ENCODE measurements at regions not wholly inside any gene's neighbourhood (a gene's known extent, or its start where the extent isn't known, plus 50 kb on each side); places are given as distances from the start of the nearest gene placed in this dataset.

DNA sequence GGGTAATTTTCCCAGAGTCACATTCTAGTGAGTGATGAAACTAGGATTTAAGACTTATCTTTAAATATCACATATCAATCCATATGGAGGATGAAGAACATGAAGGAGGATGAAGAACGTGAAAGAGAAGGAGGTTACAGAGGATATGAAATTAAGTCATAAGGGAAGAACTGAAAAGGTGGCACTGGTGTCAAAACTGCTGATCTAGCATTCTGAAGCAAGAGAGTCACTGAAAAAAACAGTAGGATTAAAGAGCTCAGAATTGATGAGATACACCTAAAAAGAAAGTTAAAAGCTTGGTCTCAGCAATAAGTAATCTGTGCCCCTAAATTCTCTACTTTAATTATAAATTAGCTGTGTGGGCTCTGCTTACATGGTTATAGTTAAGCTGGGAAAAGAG, 156.5 kb downstream of the KCTD12 start:
- H3K9me2 ChIP-seq (ENCODE audit: insufficient read depth): no peaks in the 10 kb centered on the region
- H3K4me2 ChIP-seq (ENCODE audit: unreplicated experiment): no peak overlapping the region
- WGBS, 2 experiments (ENCODE audit: low coverage in 1 of 2, low lambda C conversion rate in 2 of 2, missing lambda C conversion rate in 2 of 2): 77 to 86% methylated on average over 1 of the region's 1 CpG
- H3K27me3 ChIP-seq (replicated peaks; ENCODE audit: insufficient read depth): no peaks in the 10 kb centered on the region
- in situ Hi-C loops (cut with MboI): no loop called here
- no peaks in the 10 kb centered on the region for H3K79me2 ChIP-seq (ENCODE audit: insufficient read depth)
- H3K27ac ChIP-seq: no peak overlapping the region
- no peaks in the 10 kb centered on the region for H4K20me1 ChIP-seq (ENCODE audit: insufficient read depth)
- H3K4me1 ChIP-seq (ENCODE audit: insufficient read depth): peaks cover 13% of the 10 kb centered on the region
- no peak overlapping the region for H3K9ac ChIP-seq
- H3K4me3 ChIP-seq: no peak overlapping the region
- H2AFZ ChIP-seq: no peak overlapping the region
- DNase-seq: no peak
- H3F3A ChIP-seq (ENCODE audit: insufficient read depth): peaks cover 12% of the 10 kb centered on the region
- H3K36me3 ChIP-seq (ENCODE audit: low read depth): no peaks in the 10 kb centered on the region
- no peaks in the 10 kb centered on the region for H3K9me3 ChIP-seq (ENCODE audit: low read depth)
- TF ChIP-seq EZH2 (IDR thresholded peaks at IDR 0.05; ENCODE audit: insufficient read depth, poor library complexity, severe bottlenecking) (no peak), EZH2phosphoT487 (IDR thresholded peaks at IDR 0.05; ENCODE audit: insufficient read depth, low read depth) (no peak)

DNA sequence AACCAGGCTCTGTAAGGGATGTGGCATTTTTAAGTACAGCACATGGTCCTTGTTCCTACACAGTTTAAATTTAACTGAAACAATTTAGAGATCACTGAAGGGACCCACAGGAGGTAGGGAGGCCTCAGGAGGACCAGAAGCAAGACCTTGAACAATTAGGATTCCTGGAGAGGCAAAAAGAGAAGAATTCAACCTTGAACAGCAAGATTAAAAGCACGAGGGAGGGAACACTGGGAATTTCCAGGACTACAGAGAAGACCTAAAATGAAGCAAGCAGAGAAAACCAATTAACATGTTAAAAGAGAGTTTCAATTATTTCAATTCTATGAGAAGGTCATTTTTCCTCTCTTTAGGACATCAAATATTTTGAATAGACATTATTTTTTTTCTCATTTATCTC, 160.3 kb downstream of the KCTD12 start:
- no peaks in the 10 kb centered on the region for H3K9me2 ChIP-seq (ENCODE audit: insufficient read depth)
- no peak overlapping the region for H3K9ac ChIP-seq
- H3K27me3 ChIP-seq (replicated peaks; ENCODE audit: insufficient read depth): no peaks in the 10 kb centered on the region
- 0 to 16% methylated on average over 1 of the region's 1 CpG for WGBS, 2 experiments (ENCODE audit: low coverage in 1 of 2, low lambda C conversion rate in 2 of 2, missing lambda C conversion rate in 2 of 2)
- no peaks in the 10 kb centered on the region for H4K20me1 ChIP-seq (ENCODE audit: insufficient read depth)
- peaks cover 37% of the 10 kb centered on the region for H3F3A ChIP-seq (ENCODE audit: insufficient read depth)
- H3K79me2 ChIP-seq (ENCODE audit: insufficient read depth): no peaks in the 10 kb centered on the region
- peaks cover 30% of the 10 kb centered on the region for H3K4me1 ChIP-seq (ENCODE audit: insufficient read depth)
- no peak for DNase-seq
- no peak for TF ChIP-seq EZH2phosphoT487 (IDR thresholded peaks at IDR 0.05; ENCODE audit: insufficient read depth, low read depth)
- no peak for TF ChIP-seq EZH2 (IDR thresholded peaks at IDR 0.05; ENCODE audit: insufficient read depth, poor library complexity, severe bottlenecking)
- no peak overlapping the region for H2AFZ ChIP-seq
- no peaks in the 10 kb centered on the region for H3K36me3 ChIP-seq (ENCODE audit: low read depth)
- H3K4me2 ChIP-seq (ENCODE audit: unreplicated experiment): no peak overlapping the region
- H3K9me3 ChIP-seq (ENCODE audit: low read depth): no peaks in the 10 kb centered on the region
- H3K4me3 ChIP-seq: no peak overlapping the region
- H3K27ac ChIP-seq: no peak overlapping the region
- in situ Hi-C loops (cut with MboI): no loop called here

DNA sequence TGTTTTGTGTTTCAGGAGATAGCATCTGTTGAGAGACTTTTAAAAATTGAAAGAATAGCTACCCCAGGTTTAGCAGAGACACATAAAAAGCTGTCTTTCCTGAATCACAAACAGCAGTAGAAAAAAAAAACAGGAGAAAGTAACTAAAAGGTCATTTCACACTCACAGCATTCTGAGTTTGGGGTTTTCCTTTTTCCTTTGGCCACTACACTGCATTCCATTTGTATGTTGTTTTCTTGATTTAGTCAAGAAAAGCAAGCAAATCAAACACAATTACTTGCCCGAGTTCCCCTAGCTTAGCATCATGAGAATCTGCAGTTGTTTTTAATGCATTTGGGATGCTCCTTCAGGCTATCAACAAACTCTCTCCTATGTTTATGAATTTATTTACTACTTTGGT, 161.0 kb downstream of the KCTD12 start:
- peak; percentile 68 for DNase-seq
- no peaks in the 10 kb centered on the region for H3K9me2 ChIP-seq (ENCODE audit: insufficient read depth)
- H4K20me1 ChIP-seq (ENCODE audit: insufficient read depth): no peaks in the 10 kb centered on the region
- H3K4me2 ChIP-seq (ENCODE audit: unreplicated experiment): peak overlapping the region; percentile 17
- no peak overlapping the region for H3K9ac ChIP-seq
- no peaks in the 10 kb centered on the region for H3K27me3 ChIP-seq (replicated peaks; ENCODE audit: insufficient read depth)
- H3K4me1 ChIP-seq (ENCODE audit: insufficient read depth): peaks cover 30% of the 10 kb centered on the region
- TF ChIP-seq EZH2phosphoT487 (IDR thresholded peaks at IDR 0.05; ENCODE audit: insufficient read depth, low read depth): no peak
- no peak for TF ChIP-seq EZH2 (IDR thresholded peaks at IDR 0.05; ENCODE audit: insufficient read depth, poor library complexity, severe bottlenecking)
- no peak overlapping the region for H2AFZ ChIP-seq
- H3K4me3 ChIP-seq: no peak overlapping the region
- no peaks in the 10 kb centered on the region for H3K36me3 ChIP-seq (ENCODE audit: low read depth)
- in situ Hi-C loops (cut with MboI): no loop called here
- peaks cover 37% of the 10 kb centered on the region for H3F3A ChIP-seq (ENCODE audit: insufficient read depth)
- H3K27ac ChIP-seq: 0 out of 2 replicates have a peak overlapping the region, but pooled peaks have one; percentile 6
- H3K9me3 ChIP-seq (ENCODE audit: low read depth): no peaks in the 10 kb centered on the region
- WGBS, 2 experiments (ENCODE audit: low coverage in 1 of 2, low lambda C conversion rate in 2 of 2, missing lambda C conversion rate in 2 of 2): 0% methylated on average over 1 of the region's 1 CpG
- H3K79me2 ChIP-seq (ENCODE audit: insufficient read depth): no peaks in the 10 kb centered on the region

DNA sequence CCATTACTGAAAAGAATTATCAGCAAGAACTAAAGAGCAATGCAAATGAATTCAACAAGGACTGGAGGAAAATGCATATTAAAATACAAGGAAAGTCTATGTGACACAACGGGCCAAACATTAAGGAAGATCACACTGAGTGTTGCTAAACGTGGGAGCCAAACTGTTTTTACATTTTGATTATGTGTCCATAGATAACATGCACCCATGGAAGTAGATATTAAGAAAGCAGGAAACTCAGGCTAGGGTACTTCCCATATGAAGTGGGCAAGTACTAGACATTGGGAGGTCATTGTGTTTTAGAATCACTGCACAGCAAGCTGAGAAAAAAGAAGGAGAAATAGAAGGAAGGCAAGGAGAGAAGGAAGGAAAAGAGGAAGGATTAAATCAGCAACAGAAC, 161.8 kb downstream of the KCTD12 start:
- Histone ChIP-seq H3K36me3 (ENCODE audit: low read depth) (no peaks in the 10 kb centered on the region), H3K4me2 (ENCODE audit: unreplicated experiment) (peak overlapping the region; percentile 17), H4K20me1 (ENCODE audit: insufficient read depth) (no peaks in the 10 kb centered on the region), H3K9me3 (ENCODE audit: low read depth) (no peaks in the 10 kb centered on the region), H3K9ac (no peak overlapping the region), H3K27me3 (replicated peaks; ENCODE audit: insufficient read depth) (no peaks in the 10 kb centered on the region), H3F3A (ENCODE audit: insufficient read depth) (peaks cover 37% of the 10 kb centered on the region), H3K4me1 (ENCODE audit: insufficient read depth) (peaks cover 30% of the 10 kb centered on the region), H3K79me2 (ENCODE audit: insufficient read depth) (no peaks in the 10 kb centered on the region), H2AFZ (no peak overlapping the region), H3K4me3 (no peak overlapping the region), H3K27ac (peak overlapping the region; percentile 91; the same call in 1 of the 2 replicates), H3K9me2 (ENCODE audit: insufficient read depth) (no peaks in the 10 kb centered on the region)
- no peak for TF ChIP-seq EZH2phosphoT487 (IDR thresholded peaks at IDR 0.05; ENCODE audit: insufficient read depth, low read depth)
- TF ChIP-seq EZH2 (IDR thresholded peaks at IDR 0.05; ENCODE audit: insufficient read depth, poor library complexity, severe bottlenecking): no peak
- DNase-seq: no peak
- WGBS, 2 experiments (ENCODE audit: low coverage in 1 of 2, low lambda C conversion rate in 2 of 2, missing lambda C conversion rate in 2 of 2): 67 to 72% methylated on average over 2 of the region's 2 CpGs
- in situ Hi-C loops (cut with MboI): no loop called here
